ENCODE measurements at regions not wholly inside any gene's neighbourhood (a gene's known extent, or its start where the extent isn't known, plus 50 kb on each side); places are given as distances from the start of the nearest gene placed in this dataset.
"Not testable (repeated sequence)": the region's sequence is repeated elsewhere in the genome, so short reads cannot be mapped to it uniquely, and the experiment has no call there.

- no peak overlapping the region for H3K4me3 ChIP-seq (ENCODE audit: low read depth, low read length)
- DNase-seq (ENCODE audit: low read depth) = no peak
- no peak for TF ChIP-seq CTCF (IDR thresholded peaks at IDR 0.05; ENCODE audit: low read depth, low read length)
Observed at GRCh38 chr20:48378976-48379675, 448.7 kb downstream of the PREX1 start.

- DNase-seq (ENCODE audit: low read depth) = no peak
- H3K4me3 ChIP-seq (ENCODE audit: low read depth, low read length) = no peak overlapping the region
- TF ChIP-seq MAX (IDR thresholded peaks at IDR 0.05; ENCODE audit: low read depth, low read length) (no peak), CTCF (IDR thresholded peaks at IDR 0.05; ENCODE audit: low read depth, low read length) (no peak), POLR2A (IDR thresholded peaks at IDR 0.05; ENCODE audit: extremely low read depth, insufficient read length) (no peak), MYC (IDR thresholded peaks at IDR 0.05; ENCODE audit: low read depth, low read length) (no peak)
Observed at GRCh38 chr20:48377940-48378339, 449.9 kb downstream of the PREX1 start.

- no peak overlapping the region for H3K4me3 ChIP-seq (ENCODE audit: low read depth, low read length)
- TF ChIP-seq MAX (IDR thresholded peaks at IDR 0.05; ENCODE audit: low read depth, low read length) (no peak), MYC (IDR thresholded peaks at IDR 0.05; ENCODE audit: low read depth, low read length) (no peak), POLR2A (IDR thresholded peaks at IDR 0.05; ENCODE audit: extremely low read depth, insufficient read length) (no peak), CTCF (IDR thresholded peaks at IDR 0.05; ENCODE audit: low read depth, low read length) (no peak)
- no peak for DNase-seq (ENCODE audit: low read depth)
Observed at GRCh38 chr20:48375804-48376203, 452.0 kb downstream of the PREX1 start.

- H3K4me3 ChIP-seq (ENCODE audit: low read depth, low read length) = no peak overlapping the region
- no peak for DNase-seq (ENCODE audit: low read depth)
- TF ChIP-seq MYC (IDR thresholded peaks at IDR 0.05; ENCODE audit: low read depth, low read length) (no peak), POLR2A (IDR thresholded peaks at IDR 0.05; ENCODE audit: extremely low read depth, insufficient read length) (no peak), CTCF (IDR thresholded peaks at IDR 0.05; ENCODE audit: low read depth, low read length) (no peak), MAX (IDR thresholded peaks at IDR 0.05; ENCODE audit: low read depth, low read length) (no peak)
Observed at GRCh38 chr20:48374991-48375595, 452.7 kb downstream of the PREX1 start.

GRCh38 chr20:48374031-48374907 is 453.5 kb downstream of the PREX1 start:
- not testable (repeated sequence) for H3K4me3 ChIP-seq (ENCODE audit: low read depth, low read length)
- DNase-seq (ENCODE audit: low read depth) = peak; percentile 53

- TF ChIP-seq MAX (IDR thresholded peaks at IDR 0.05; ENCODE audit: low read depth, low read length) = no peak
- TF ChIP-seq CTCF (IDR thresholded peaks at IDR 0.05; ENCODE audit: low read depth, low read length) = no peak
- no peak overlapping the region for H3K4me3 ChIP-seq (ENCODE audit: low read depth, low read length)
- DNase-seq (ENCODE audit: low read depth) = no peak
Observed at GRCh38 chr20:48373555-48373934, 454.3 kb downstream of the PREX1 start.

- not testable (repeated sequence) for DNase-seq (ENCODE audit: low read depth)
Observed at GRCh38 chr20:48372851-48373554, 454.8 kb downstream of the PREX1 start.

More at GRCh38 chr20:48372851-48373554, 454.8 kb downstream of the PREX1 start:
- not testable (repeated sequence) for H3K4me3 ChIP-seq (ENCODE audit: low read depth, low read length)
